Stomach smooth muscle (tissue), 2 donors: ENCODE measurements at regions not wholly inside any gene's neighbourhood (a gene's known extent, or its start where the extent isn't known, plus 50 kb on each side); places are given as distances from the start of the nearest gene placed in this dataset.

Experiments used
- H3K27ac ChIP-seq: one replicate; pipeline ENCODE4 v1.7.0; 2013; ENCODE audit warnings: mild to moderate bottlenecking, low read length, inconsistent platforms
- H3K27me3 ChIP-seq, 2 donors: one replicate each; pipeline ENCODE4 v1.7.0; 2013; ENCODE audit warnings: low read length in 2 of 2; ENCODE audit not compliant: insufficient read depth in 2 of 2, control insufficient read depth in 1 of 2
- H3K36me3 ChIP-seq, 2 donors: one replicate each; pipeline ENCODE4 v1.7.0; 2013; ENCODE audit warnings: low read length in 2 of 2; ENCODE audit not compliant: control insufficient read depth in 2 of 2, insufficient read depth in 2 of 2
- H3K4me1 ChIP-seq: one replicate; pipeline ENCODE4 v1.7.0; 2013; ENCODE audit warnings: low read length; ENCODE audit not compliant: control insufficient read depth, insufficient read depth
- H3K4me3 ChIP-seq, 2 donors: one replicate each; pipeline ENCODE4 v1.7.0; 2013; ENCODE audit warnings: low read length in 2 of 2
- H3K9ac ChIP-seq, 2 donors: one replicate each; pipeline ENCODE4 v1.7.0; 2013; ENCODE audit warnings: low read length in 2 of 2, mild to moderate bottlenecking in 1 of 2
- H3K9me3 ChIP-seq, 2 donors: one replicate each; pipeline ENCODE4 v1.7.0; 2013; ENCODE audit warnings: low read length in 2 of 2; ENCODE audit not compliant: control insufficient read depth in 2 of 2
- donor health status: healthy.
- donor health status: Pancreatic carcinoma.

DNA sequence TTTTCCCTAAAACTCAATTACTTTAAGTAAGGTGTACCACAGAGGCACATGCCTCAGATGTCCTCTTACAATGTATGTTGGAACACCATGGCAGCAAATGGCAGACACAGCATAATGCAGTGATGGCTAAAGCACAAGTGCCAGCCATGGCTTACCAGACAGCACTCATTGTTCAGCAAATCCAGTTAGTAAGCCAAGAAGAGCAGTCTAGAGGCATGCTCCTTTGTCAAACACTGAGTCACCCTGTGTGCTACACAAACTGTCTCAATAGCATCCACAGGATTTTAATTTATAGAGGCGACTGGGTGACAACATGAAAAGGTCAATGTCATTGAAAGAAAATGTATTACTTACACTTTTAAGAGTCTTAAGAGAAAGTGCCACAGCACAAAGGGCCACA is 140.6 kb downstream of the KCNA4 start:
- Histone ChIP-seq H3K4me1 (no peaks in the 10 kb centered on the region), H3K9me3 (no peaks in the 10 kb centered on the region), H3K9ac (no peak overlapping the region), H3K36me3 (no peaks in the 10 kb centered on the region), H3K4me3 (no peak overlapping the region), H3K27me3 (no peaks in the 10 kb centered on the region), H3K27ac (no peak overlapping the region)

DNA sequence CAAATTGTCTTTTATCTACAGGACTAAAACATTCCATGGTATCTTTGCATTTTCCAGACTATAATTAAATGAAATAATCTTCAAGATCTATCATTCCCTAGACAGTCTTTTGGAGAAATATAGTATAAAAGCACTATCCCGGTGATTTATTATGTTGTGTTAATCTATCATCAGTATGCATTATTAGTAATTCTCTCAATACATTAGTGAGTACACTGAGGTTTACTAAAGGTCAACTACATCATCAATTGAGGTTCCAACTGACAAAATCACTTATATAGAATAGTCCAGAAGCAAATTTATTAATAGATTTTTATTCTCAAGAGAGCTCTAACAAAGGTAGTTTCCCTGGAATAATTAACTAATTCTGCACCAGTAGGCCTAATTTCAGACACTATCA is 169.6 kb downstream of the KCNA4 start:
- Histone ChIP-seq H3K4me1 (no peaks in the 10 kb centered on the region), H3K27ac (no peak overlapping the region), H3K9me3 (no peaks in the 10 kb centered on the region), H3K27me3 (no peaks in the 10 kb centered on the region), H3K4me3 (no peak overlapping the region), H3K36me3 (no peaks in the 10 kb centered on the region), H3K9ac (no peak overlapping the region)

DNA sequence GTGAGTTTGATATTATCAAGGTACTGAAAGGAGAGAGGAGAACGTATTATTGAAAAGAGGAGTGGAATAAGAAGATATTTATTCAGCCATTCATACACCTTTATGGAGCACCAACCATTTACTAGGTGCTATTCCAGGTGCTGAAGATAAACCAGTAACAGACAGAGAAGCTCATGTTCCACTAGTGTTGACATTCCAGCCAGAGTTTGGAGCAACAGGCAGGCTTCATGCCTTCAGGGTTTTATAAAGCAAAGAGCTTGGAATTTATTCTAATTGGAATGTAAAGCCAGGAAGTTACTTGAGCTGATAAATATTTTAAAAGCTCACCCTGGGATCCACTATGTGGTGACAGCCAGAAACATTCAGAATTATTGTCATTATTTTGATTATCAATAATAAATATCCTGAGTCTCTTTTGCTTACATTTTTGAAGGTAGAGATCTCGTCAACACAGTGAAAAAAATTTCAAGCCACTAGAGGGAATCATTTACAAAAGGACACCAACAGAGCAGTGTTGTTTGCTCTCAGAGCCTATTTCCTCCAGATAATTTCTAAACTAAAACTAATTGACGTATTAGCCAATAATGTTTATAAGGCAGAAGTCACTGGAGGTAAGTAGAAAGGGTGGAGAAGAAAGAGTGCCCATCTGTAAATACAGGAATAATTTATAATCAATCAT is 172.0 kb downstream of the KCNA4 start:
- H3K9me3 ChIP-seq: no peaks in the 10 kb centered on the region
- H3K4me3 ChIP-seq: no peak overlapping the region
- H3K27ac ChIP-seq: no peak overlapping the region
- H3K9ac ChIP-seq: no peak overlapping the region
- no peaks in the 10 kb centered on the region for H3K36me3 ChIP-seq
- no peaks in the 10 kb centered on the region for H3K27me3 ChIP-seq
- H3K4me1 ChIP-seq: no peaks in the 10 kb centered on the region

DNA sequence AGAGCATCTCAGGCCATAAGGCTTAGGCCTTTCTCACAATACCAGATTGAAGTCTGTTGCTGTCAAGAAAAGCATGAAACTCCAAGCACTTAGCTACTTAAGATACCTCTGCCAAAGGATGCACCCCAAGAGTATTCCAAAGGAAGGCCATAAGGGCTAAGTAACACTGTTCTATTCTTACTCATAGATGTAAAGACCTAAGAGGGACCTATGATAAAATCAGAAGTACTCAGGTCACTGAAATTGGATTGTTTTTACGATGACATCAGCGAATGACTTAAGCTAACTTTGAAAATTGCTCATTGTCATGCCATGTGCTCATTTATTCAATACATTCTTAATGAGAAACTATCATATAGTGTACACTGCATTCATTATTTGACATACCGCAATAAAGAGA is 172.8 kb downstream of the KCNA4 start:
- Histone ChIP-seq H3K4me3 (no peak overlapping the region), H3K27me3 (no peaks in the 10 kb centered on the region), H3K9ac (no peak overlapping the region), H3K9me3 (no peaks in the 10 kb centered on the region), H3K4me1 (no peaks in the 10 kb centered on the region), H3K36me3 (no peaks in the 10 kb centered on the region), H3K27ac (no peak overlapping the region)

DNA sequence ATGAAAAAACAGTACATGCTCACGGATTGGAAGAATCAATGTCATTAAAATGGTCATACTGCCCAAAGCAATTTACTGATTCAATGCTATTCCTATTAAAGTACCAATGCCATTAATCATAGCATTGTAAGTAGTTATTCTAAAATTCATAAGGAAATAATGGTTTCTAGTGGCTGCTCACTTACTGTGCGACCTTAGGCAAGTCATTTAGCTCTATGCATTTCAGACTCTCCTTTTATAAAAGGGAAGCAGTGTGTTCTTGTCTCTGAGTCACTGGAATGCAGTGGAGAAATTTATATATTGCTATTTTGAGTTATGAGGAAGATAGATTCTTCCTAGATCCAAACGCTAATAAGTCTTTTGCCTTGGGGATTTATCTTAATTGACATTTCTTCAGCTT is 174.8 kb downstream of the KCNA4 start:
- H3K9me3 ChIP-seq: no peaks in the 10 kb centered on the region
- H3K36me3 ChIP-seq: no peaks in the 10 kb centered on the region
- H3K4me1 ChIP-seq: no peaks in the 10 kb centered on the region
- no peak overlapping the region for H3K27ac ChIP-seq
- H3K4me3 ChIP-seq: no peak overlapping the region
- no peaks in the 10 kb centered on the region for H3K27me3 ChIP-seq
- H3K9ac ChIP-seq: no peak overlapping the region

DNA sequence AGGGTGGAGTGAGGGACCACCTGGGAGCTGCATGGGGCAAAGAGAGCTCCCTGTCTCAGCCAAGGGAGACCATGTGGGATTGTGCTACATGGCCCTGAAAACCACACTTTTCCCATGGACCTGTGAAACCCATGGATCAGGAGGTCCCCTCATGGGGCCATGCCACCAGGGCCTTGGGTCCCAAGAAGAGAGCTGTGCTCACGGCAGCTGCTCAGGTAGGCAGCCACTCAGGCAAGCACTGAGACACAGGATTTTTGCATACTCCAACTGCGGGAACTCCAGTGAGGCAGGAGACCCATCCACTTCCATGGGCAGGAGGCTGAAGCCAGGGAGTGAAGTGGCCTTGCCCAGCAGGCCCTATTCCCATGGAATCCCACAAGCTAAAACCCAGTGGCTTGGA is 190.0 kb downstream of the KCNA4 start:
- Histone ChIP-seq H3K27ac (no peak overlapping the region), H3K9ac (no peak overlapping the region), H3K36me3 (no peaks in the 10 kb centered on the region), H3K4me1 (no peaks in the 10 kb centered on the region), H3K27me3 (no peaks in the 10 kb centered on the region), H3K4me3 (no peak overlapping the region), H3K9me3 (no peaks in the 10 kb centered on the region)

DNA sequence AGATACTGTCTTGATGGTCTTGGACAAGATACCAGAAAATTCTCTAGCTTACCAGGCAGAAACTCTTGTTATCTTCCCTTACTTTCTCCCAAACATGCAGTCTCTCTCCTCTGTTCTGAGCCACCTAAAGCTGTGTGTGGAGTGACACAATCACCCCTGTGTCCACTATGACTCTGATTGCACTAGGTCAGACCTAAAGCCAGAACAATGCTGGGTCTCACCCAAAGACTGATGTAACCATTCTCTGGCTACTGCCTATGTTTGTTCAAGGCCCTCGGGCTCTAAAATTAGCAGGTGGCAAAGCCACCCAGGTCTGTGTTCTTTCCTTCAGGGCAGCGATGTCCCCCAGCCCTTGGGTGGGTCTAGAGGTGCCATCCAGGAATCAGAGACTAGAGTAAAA is 200.5 kb downstream of the KCNA4 start:
- no peak overlapping the region for H3K4me3 ChIP-seq
- no peaks in the 10 kb centered on the region for H3K4me1 ChIP-seq
- H3K36me3 ChIP-seq: no peaks in the 10 kb centered on the region
- no peak overlapping the region for H3K9ac ChIP-seq
- H3K27me3 ChIP-seq: no peaks in the 10 kb centered on the region
- H3K27ac ChIP-seq: no peak overlapping the region
- no peaks in the 10 kb centered on the region for H3K9me3 ChIP-seq

DNA sequence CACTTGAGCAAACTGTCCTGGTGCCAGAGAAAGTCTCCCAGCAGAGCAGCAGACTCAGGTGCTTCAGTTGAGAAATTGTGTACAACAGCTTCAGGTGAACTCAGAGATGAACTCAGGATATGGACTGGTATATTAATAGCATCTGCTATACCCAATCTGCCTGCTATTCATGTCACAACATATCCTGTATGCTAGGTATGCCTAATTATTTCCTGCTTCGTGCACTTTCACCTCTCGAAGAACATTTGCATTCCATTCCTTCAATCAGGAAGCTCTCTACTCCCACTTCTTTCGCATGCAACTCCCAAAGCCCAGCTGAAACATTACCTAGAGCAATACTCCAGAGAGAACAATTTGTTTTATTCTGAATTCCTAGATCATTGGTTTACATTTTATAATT is 207.7 kb downstream of the KCNA4 start:
- no peaks in the 10 kb centered on the region for H3K9me3 ChIP-seq
- H3K27me3 ChIP-seq: no peaks in the 10 kb centered on the region
- no peaks in the 10 kb centered on the region for H3K36me3 ChIP-seq
- H3K9ac ChIP-seq: no peak overlapping the region
- no peak overlapping the region for H3K27ac ChIP-seq
- no peaks in the 10 kb centered on the region for H3K4me1 ChIP-seq
- no peak overlapping the region for H3K4me3 ChIP-seq

DNA sequence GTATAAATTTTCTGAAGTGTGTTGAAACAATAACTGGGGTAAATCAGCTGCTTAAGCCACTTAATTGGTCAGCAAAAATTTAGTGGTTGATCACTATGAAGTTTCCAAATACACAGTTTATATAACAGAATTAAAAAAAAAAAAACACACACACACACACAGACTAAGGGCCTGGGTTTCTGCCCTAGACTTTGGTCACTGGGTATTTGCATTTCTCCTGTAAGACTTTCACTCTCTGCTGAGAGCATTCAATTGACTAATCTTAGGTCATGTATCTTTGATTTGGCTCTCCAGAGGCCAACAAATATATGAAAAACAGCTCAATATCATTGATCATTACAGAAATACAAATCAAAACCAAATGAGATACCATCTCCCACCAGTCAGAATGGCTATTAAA is 214.3 kb downstream of the KCNA4 start:
- no peaks in the 10 kb centered on the region for H3K9me3 ChIP-seq
- H3K4me1 ChIP-seq: no peaks in the 10 kb centered on the region
- no peaks in the 10 kb centered on the region for H3K27me3 ChIP-seq
- no peaks in the 10 kb centered on the region for H3K36me3 ChIP-seq
- H3K4me3 ChIP-seq: no peak overlapping the region
- H3K27ac ChIP-seq: no peak overlapping the region
- H3K9ac ChIP-seq: no peak overlapping the region

DNA sequence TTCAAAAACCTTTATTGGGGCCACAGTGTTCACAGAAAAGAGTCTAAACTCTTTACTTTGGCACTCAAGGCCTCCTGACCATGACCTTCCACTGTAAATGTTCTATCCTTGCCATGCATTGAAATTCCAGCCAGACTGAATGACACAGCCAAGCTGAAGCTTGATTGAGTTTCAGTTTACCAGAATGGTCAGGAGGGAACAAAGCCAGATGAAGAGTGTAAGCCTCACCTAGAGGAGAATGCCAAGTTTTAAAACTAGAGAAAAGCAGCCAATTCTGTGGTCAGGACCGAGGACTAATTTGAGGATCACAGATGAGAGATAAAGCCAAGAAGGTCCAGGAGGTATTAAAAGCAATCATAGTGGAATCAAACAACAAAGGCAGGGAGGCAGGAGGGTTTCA is 215.3 kb downstream of the KCNA4 start:
- H3K9ac ChIP-seq: no peak overlapping the region
- no peak overlapping the region for H3K4me3 ChIP-seq

DNA sequence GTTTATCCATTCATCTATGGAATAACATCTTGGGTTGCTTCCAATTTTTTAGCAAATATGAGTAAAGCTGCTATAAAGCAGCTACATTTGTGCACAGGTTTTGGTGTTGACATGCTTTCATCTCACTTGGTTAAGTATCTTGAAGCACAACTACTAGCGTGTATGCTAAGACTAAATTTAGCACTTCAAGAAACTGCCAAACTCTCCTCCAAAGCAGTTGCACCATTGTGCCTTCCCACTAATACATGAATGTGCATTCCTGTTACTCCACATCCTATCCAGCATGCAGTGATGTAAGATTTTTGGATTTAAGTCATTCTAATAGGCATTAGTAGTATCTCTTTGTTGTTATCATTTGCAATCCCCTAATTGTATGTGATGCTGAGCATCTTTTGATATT is 230.7 kb downstream of the KCNA4 start:
- no peaks in the 10 kb centered on the region for H3K27me3 ChIP-seq
- H3K4me3 ChIP-seq: no peak overlapping the region
- H3K9ac ChIP-seq: no peak overlapping the region
- H3K36me3 ChIP-seq: no peaks in the 10 kb centered on the region
- H3K9me3 ChIP-seq: no peaks in the 10 kb centered on the region
- H3K27ac ChIP-seq: no peak overlapping the region
- no peaks in the 10 kb centered on the region for H3K4me1 ChIP-seq

More for the DNA sequence above, 215.3 kb downstream of the KCNA4 start:
- H3K27me3 ChIP-seq: no peaks in the 10 kb centered on the region
- no peaks in the 10 kb centered on the region for H3K9me3 ChIP-seq
- no peaks in the 10 kb centered on the region for H3K4me1 ChIP-seq
- H3K36me3 ChIP-seq: no peaks in the 10 kb centered on the region
- no peak overlapping the region for H3K27ac ChIP-seq
